ENCODE measurements at regions not wholly inside any gene's neighbourhood (a gene's known extent, or its start where the extent isn't known, plus 50 kb on each side); places are given as distances from the start of the nearest gene placed in this dataset.

DNA sequence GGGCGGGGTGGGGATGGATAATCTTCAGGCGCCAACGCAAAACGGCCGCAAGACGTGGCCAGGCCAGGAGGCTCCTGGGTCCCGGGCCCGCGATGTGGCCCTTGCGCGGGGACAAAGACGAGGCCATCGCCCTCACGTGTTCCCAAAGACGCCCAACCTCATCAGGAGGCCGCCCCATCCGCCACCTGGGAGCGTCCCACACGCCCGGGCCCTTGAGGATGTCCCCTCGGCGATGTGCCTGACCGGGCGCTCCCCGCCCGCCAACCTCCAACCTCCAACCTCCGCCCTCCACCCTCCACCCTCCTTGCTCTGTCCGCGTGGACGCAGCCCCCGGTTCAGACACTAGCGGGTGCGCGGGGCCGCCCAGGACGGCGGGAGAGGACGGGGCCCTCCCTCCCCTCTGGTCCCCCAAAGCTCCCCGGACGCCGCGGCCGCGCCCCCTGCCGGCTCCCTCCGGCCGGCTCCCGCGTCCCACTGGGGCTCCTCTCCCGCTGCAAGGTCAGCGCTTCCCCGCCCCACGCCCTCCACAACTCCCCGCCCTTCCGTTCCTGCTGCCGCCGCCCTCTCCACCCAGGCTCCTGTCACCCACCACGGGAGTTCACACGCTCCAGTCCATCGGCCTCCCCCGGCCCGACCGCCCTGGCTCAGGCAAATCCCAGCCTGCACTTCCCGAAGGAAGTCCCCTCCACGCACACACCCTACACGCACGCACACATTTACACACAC is 250.8 kb upstream of the RPL38 start:
- 5% methylated on average over 4 of the region's 67 CpGs; no CpG with 5 or more reads in 9 of the 10 experiments for WGBS, 10 experiments
- peaks cover 22 to 40% of the 10 kb centered on the region in 2 donors for H3K4me1 ChIP-seq (replicated peaks in 1 of 2)
- peak overlapping the region; percentile 10 to 37 (median 24) for H3K4me3 ChIP-seq
- H3K27ac ChIP-seq, result peak overlapping the region in 1 of 2 donors; percentile 80
- peak; percentile 77 to 86 (median 84) for ATAC-seq (replicated peaks in 6 of 8)
- in situ Hi-C loops (cut with MboI; ENCODE audit: low pct_unique_long_range_greater_than_20kb in 2 of 9, low sequenced_read_pairs in 9 of 9, unreplicated experiment in 9 of 9), result loop anchor here in 2 of 9 experiments (25.0 kb wide), 1 partner anchor 515 kb away; no protein-coding TSS in a partner anchor

- in situ Hi-C loops (cut with MboI; ENCODE audit: low pct_unique_long_range_greater_than_20kb in 2 of 9, low sequenced_read_pairs in 9 of 9, unreplicated experiment in 9 of 9), result loop anchor here in 2 of 9 experiments (25.0 kb wide), 1 partner anchor 516 kb away; no protein-coding TSS in a partner anchor
- no peak for ATAC-seq (replicated peaks in 6 of 8)
- Histone ChIP-seq H3K27ac (no peak overlapping the region), H3K4me3 (no peak overlapping the region), H3K4me1 (replicated peaks in 1 of 2) (peaks cover 26 to 42% of the 10 kb centered on the region in 2 donors)
- WGBS, 10 experiments, result 30 to 100% (median 81%) methylated on average over 1 to 7 of the region's 12 CpGs; no CpG with 5 or more reads in 4 of the 10 experiments
These were observed 250.1 kb upstream of the RPL38 start for GRCh38 chr17:73953206-73954033.

- Histone ChIP-seq H3K4me3 (no peak overlapping the region), H3K27ac (no peak overlapping the region), H3K4me1 (replicated peaks in 1 of 2) (peaks cover 26 to 43% of the 10 kb centered on the region in 2 donors)
- no peak for ATAC-seq (replicated peaks in 6 of 8)
- WGBS, 10 experiments, result 20 to 100% (median 64%) methylated on average over 1 to 5 of the region's 5 CpGs
- in situ Hi-C loops (cut with MboI; ENCODE audit: low pct_unique_long_range_greater_than_20kb in 2 of 9, low sequenced_read_pairs in 9 of 9, unreplicated experiment in 9 of 9), result loop anchor here in 2 of 9 experiments (25.0 kb wide), 1 partner anchor 518 kb away; no protein-coding TSS in a partner anchor
These were observed 248.5 kb upstream of the RPL38 start for GRCh38 chr17:73954951-73955350.

DNA sequence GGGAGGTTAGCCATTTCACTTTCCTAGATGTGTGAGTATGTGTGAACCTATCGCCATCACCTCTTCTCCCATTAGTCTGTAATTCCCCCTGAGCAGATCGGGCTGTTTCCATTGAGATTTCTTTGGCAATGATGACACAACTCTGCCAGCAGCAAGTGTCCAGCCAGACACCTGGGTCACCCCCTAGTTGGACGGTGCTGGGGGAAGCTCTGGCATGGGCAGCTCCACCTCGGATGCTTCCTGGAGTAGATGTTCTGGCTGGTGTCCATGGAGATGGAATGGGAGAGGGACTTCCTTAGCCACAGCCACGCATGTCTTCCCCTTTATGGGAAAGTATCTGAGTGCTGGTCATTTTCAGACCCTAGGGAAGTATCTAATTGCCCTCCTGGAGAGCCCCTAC is 247.9 kb upstream of the RPL38 start:
- Histone ChIP-seq H3K4me1 (replicated peaks in 1 of 2) (peaks cover 26 to 38% of the 10 kb centered on the region in 2 donors), H3K4me3 (no peak overlapping the region), H3K27ac (no peak overlapping the region)
- WGBS, 10 experiments, result 32 to 100% (median 100%) methylated on average over 1 to 2 of the region's 5 CpGs; no CpG with 5 or more reads in 3 of the 10 experiments
- in situ Hi-C loops (cut with MboI; ENCODE audit: low pct_unique_long_range_greater_than_20kb in 2 of 9, low sequenced_read_pairs in 9 of 9, unreplicated experiment in 9 of 9), result loop anchor here in 2 of 9 experiments (25.0 kb wide), 1 partner anchor 518 kb away; no protein-coding TSS in a partner anchor
- ATAC-seq (replicated peaks in 6 of 8), result no peak

GRCh38 chr17:73956169-73956568 is 247.3 kb upstream of the RPL38 start:
- in situ Hi-C loops (cut with MboI; ENCODE audit: low pct_unique_long_range_greater_than_20kb in 2 of 9, low sequenced_read_pairs in 9 of 9, unreplicated experiment in 9 of 9), result loop anchor here in 2 of 9 experiments (25.0 kb wide), 1 partner anchor 519 kb away; no protein-coding TSS in a partner anchor
- WGBS, 10 experiments, result 0 to 100% (median 80%) methylated on average over 1 of the region's 1 CpG; no CpG with 5 or more reads in 5 of the 10 experiments
- no peak overlapping the region for H3K4me3 ChIP-seq
- peak in 1 of 8 experiments; percentile 4 for ATAC-seq (replicated peaks in 6 of 8)
- no peak overlapping the region for H3K27ac ChIP-seq
- peaks cover 26 to 34% of the 10 kb centered on the region in 2 donors for H3K4me1 ChIP-seq (replicated peaks in 1 of 2)

- Histone ChIP-seq H3K27ac (peak overlapping the region; percentile 14 to 45), H3K4me1 (replicated peaks in 1 of 2) (peaks cover 24 to 30% of the 10 kb centered on the region in 2 donors), H3K4me3 (no peak overlapping the region)
- in situ Hi-C loops (cut with MboI; ENCODE audit: low pct_unique_long_range_greater_than_20kb in 2 of 9, low sequenced_read_pairs in 9 of 9, unreplicated experiment in 9 of 9), result loop anchor here in 2 of 9 experiments (25.0 kb wide), 1 partner anchor 520 kb away; no protein-coding TSS in a partner anchor
- WGBS, 10 experiments, result 20 to 66% (median 58%) methylated on average over 1 to 6 of the region's 15 CpGs; no CpG with 5 or more reads in 3 of the 10 experiments
- peak in 7 of 8 experiments; percentile 2 to 79 (median 25) for ATAC-seq (replicated peaks in 6 of 8)
These were observed 246.6 kb upstream of the RPL38 start for GRCh38 chr17:73956595-73957465.

GRCh38 chr17:73957564-73957963 is 245.9 kb upstream of the RPL38 start:
- in situ Hi-C loops (cut with MboI; ENCODE audit: low pct_unique_long_range_greater_than_20kb in 2 of 9, low sequenced_read_pairs in 9 of 9, unreplicated experiment in 9 of 9), result loop anchor here in 2 of 9 experiments (25.0 kb wide), 1 partner anchor 520 kb away; no protein-coding TSS in a partner anchor
- peak overlapping the region; percentile 14 to 45 for H3K27ac ChIP-seq
- WGBS, 10 experiments, result 20 to 80% (median 40%) methylated on average over 1 to 6 of the region's 6 CpGs; no CpG with 5 or more reads in 5 of the 10 experiments
- H3K4me3 ChIP-seq, result no peak overlapping the region
- peaks cover 21 to 23% of the 10 kb centered on the region in 2 donors for H3K4me1 ChIP-seq (replicated peaks in 1 of 2)
- ATAC-seq (replicated peaks in 6 of 8), result peak in 2 of 8 experiments; percentile 2 to 3

DNA sequence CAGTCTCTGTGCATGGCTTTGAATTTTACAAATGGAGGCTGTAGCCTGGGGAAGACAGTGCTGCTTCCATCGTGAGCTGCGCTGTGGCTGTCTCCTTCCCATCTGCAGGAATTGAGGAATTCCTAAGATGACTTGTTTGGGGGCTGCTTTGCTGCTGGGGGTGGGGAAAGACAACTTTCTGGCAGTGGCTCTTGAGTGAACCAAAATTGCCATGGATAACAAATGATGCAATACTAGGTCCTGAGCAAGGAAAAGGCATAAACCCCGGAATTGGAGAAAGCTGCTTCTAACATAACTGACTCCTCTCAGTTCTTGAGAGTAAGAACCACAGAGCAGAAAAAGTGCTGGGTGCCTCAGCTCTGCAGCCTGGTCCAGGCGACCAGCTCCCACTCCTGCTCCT is 245.0 kb upstream of the RPL38 start:
- WGBS, 10 experiments, result 19 to 100% (median 72%) methylated on average over 1 to 3 of the region's 4 CpGs; no CpG with 5 or more reads in 1 of the 10 experiments
- in situ Hi-C loops (cut with MboI; ENCODE audit: low pct_unique_long_range_greater_than_20kb in 2 of 9, low sequenced_read_pairs in 9 of 9, unreplicated experiment in 9 of 9), result loop anchor here in 2 of 9 experiments (25.0 kb wide), 1 partner anchor 521 kb away; no protein-coding TSS in a partner anchor
- no peak overlapping the region for H3K27ac ChIP-seq
- H3K4me3 ChIP-seq, result no peak overlapping the region
- ATAC-seq (replicated peaks in 6 of 8), result no peak
- H3K4me1 ChIP-seq (replicated peaks in 1 of 2), result peaks cover 17 to 18% of the 10 kb centered on the region in 2 donors

DNA sequence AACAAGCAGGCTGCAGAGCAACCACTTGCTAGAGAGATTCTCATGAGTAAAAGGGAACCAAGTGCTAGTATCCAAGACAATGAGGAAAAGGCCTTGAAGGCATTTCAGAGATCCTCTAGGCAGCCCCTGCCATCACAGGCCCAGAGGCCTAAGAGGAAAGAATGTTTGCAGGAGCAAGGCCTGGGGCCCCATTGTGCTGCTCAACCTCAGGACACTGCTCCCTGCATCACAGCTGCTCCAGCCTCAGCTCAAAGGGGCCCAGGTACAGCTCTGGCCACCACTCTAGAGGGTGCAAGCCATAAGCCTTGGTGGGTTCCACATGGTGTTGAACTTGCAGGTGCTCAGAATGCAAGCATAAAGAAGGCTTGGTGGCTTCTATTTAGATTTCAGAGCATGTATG is 243.0 kb upstream of the RPL38 start:
- no peak for ATAC-seq (replicated peaks in 6 of 8)

DNA sequence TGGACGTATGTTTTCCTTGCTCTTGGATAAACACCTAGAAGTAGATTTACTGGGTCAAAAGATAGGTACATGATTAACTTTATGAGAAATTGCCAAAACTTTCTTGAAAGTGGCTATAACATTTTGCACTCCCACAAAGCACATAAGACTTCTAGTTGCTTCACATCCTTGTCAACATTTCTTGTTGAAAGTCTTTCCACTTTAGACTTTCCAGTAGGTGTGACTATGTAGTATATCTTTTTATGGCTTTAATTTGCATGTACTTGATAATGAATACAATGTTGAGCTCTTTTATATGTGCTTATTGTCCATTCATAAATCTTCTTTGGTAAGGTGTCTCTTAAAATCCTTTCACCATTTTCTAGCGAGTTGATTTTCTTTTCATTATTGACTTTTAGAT is 241.2 kb upstream of the RPL38 start:
- ATAC-seq (replicated peaks in 6 of 8), result no peak
- Histone ChIP-seq H3K27ac (no peak overlapping the region), H3K4me3 (no peak overlapping the region), H3K4me1 (replicated peaks in 1 of 2) (peaks cover 7 to 8% of the 10 kb centered on the region in 2 donors)
- 0 to 96% (median 71%) methylated on average over 1 to 2 of the region's 2 CpGs for WGBS, 10 experiments
- in situ Hi-C loops (cut with MboI; ENCODE audit: low pct_unique_long_range_greater_than_20kb in 2 of 9, low sequenced_read_pairs in 9 of 9, unreplicated experiment in 9 of 9), result loop anchor here in 2 of 9 experiments (25.0 kb wide), 1 partner anchor 525 kb away; no protein-coding TSS in a partner anchor

More for the DNA sequence above, 243.0 kb upstream of the RPL38 start:
- in situ Hi-C loops (cut with MboI; ENCODE audit: low pct_unique_long_range_greater_than_20kb in 2 of 9, low sequenced_read_pairs in 9 of 9, unreplicated experiment in 9 of 9), result loop anchor here in 2 of 9 experiments (25.0 kb wide), 1 partner anchor 523 kb away; no protein-coding TSS in a partner anchor
- Histone ChIP-seq H3K27ac (no peak overlapping the region), H3K4me3 (no peak overlapping the region), H3K4me1 (replicated peaks in 1 of 2) (peaks cover 17 to 18% of the 10 kb centered on the region in 2 donors)

DNA sequence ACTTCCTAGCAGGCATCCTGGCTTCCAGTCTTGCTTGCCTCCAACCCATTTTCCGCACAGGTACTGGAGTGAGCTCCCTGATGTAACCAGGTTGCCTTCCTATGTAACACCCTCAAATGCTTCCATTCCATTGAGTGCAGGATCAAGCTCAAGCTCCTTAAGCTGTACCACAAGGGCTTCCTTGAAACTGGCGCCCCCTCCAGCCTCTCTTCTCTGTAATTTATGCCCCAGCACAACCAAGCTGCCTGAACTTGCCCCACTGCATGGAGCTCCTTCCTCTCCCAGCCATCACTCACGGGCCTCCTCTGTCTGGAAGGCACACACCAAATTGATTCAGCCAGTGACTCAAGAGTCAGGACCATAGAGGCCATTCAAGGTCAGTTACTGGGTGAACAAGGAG is 234.8 kb upstream of the RPL38 start:
- in situ Hi-C loops (cut with MboI; ENCODE audit: low pct_unique_long_range_greater_than_20kb in 2 of 9, low sequenced_read_pairs in 9 of 9, unreplicated experiment in 9 of 9), result loop anchor here in 2 of 9 experiments (25.0 kb wide), 1 partner anchor 531 kb away; no protein-coding TSS in a partner anchor
- no peak overlapping the region for H3K27ac ChIP-seq
- no peak overlapping the region for H3K4me3 ChIP-seq
- no peaks in the 10 kb centered on the region for H3K4me1 ChIP-seq (replicated peaks in 1 of 2)
- 0 to 100% (median 25%) methylated on average over 1 to 3 of the region's 3 CpGs; no CpG with 5 or more reads in 3 of the 10 experiments for WGBS, 10 experiments
- ATAC-seq (replicated peaks in 6 of 8), result no peak

Measured in motor neuron (in vitro differentiated cells).